GM23338 (cell line): ENCODE measurements at regions not wholly inside any gene's neighbourhood (a gene's known extent, or its start where the extent isn't known, plus 50 kb on each side); places are given as distances from the start of the nearest gene placed in this dataset.

ENCODE experiments used
- ATAC-seq: fragments of 200-7000 bp; cut with Tn5 transposase; 3 replicates; pipeline ENCODE4 v1.9.1; 2020
- DNase-seq: peaks from one replicate; pipeline ENCODE4 v3.0.0-alpha.2; 2015; ENCODE audit warnings: low spot score
- H2AFZ ChIP-seq: fragments of 200-600 bp; sonication (generic); 2 replicates; pipeline ENCODE4 v1.8.0; 2016; ENCODE audit warnings: antibody characterized with exemption, mild to moderate bottlenecking, moderate library complexity
- H3F3A ChIP-seq: fragments of 200-600 bp; sonication (generic); replicated peaks from 2 replicates; pipeline ENCODE4 v1.8.0; 2017; ENCODE audit warnings: antibody characterized with exemption, mixed run types, low read depth
- H3K27ac ChIP-seq: fragments of 200-600 bp; sonication (generic); 2 replicates; pipeline ENCODE4 v1.6.1; 2016; ENCODE audit warnings: low read depth
- H3K27me3 ChIP-seq: fragments of 200-600 bp; sonication (generic); 2 replicates; pipeline ENCODE4 v1.8.0; 2016; ENCODE audit warnings: mild to moderate bottlenecking, mixed run types, moderate library complexity; ENCODE audit not compliant: insufficient read depth
- H3K36me3 ChIP-seq: fragments of 200-600 bp; sonication (generic); 2 replicates; pipeline ENCODE4 v1.8.0; 2016; ENCODE audit warnings: mild to moderate bottlenecking; ENCODE audit not compliant: insufficient read depth
- H3K4me1 ChIP-seq: fragments of 200-600 bp; sonication (generic); 2 replicates; pipeline ENCODE4 v1.8.0; 2016; ENCODE audit warnings: mild to moderate bottlenecking, moderate library complexity; ENCODE audit not compliant: insufficient read depth
- H3K4me2 ChIP-seq: fragments of 200-600 bp; sonication (generic); 2 replicates; pipeline ENCODE4 v1.7.1; 2017; ENCODE audit warnings: mixed run types
- H3K4me3 ChIP-seq: fragments of 200-600 bp; sonication (generic); 2 replicates; pipeline ENCODE4 v1.6.1; 2016; ENCODE audit warnings: mixed run types
- H3K79me2 ChIP-seq: fragments of 200-600 bp; sonication (generic); replicated peaks from 2 replicates; pipeline ENCODE4 v1.8.0; 2017; ENCODE audit warnings: mild to moderate bottlenecking; ENCODE audit not compliant: insufficient read depth
- H3K9me2 ChIP-seq: fragments of 200-600 bp; sonication (generic); 2 replicates; pipeline ENCODE4 v1.8.0; 2017; ENCODE audit not compliant: insufficient read depth
- H4K20me1 ChIP-seq: fragments of 200-600 bp; sonication (generic); replicated peaks from 2 replicates; pipeline ENCODE4 v1.8.0; 2017; ENCODE audit warnings: mild to moderate bottlenecking; ENCODE audit not compliant: insufficient read depth
- H3K27ac Mint-ChIP-seq: 2 replicates; pipeline ENCODE4 v1.8.0; 2020; ENCODE audit warnings: inconsistent platforms, mild to moderate bottlenecking, moderate library complexity, mixed read lengths
- H3K27me3 Mint-ChIP-seq: 3 replicates; pipeline ENCODE4 v1.8.0; 2022; ENCODE audit warnings: low read depth, mild to moderate bottlenecking, moderate library complexity, mixed read lengths, inconsistent platforms; ENCODE audit not compliant: insufficient read depth, poor library complexity
- H3K36me3 Mint-ChIP-seq: 3 replicates; pipeline ENCODE4 v1.8.0; 2021; ENCODE audit warnings: low read depth, mild to moderate bottlenecking, inconsistent platforms, moderate library complexity, mixed read lengths
- H3K4me1 Mint-ChIP-seq: 3 replicates; pipeline ENCODE4 v1.8.0; 2020; ENCODE audit warnings: mild to moderate bottlenecking, inconsistent platforms, mixed read lengths
- H3K4me3 Mint-ChIP-seq: 3 replicates; pipeline ENCODE4 v1.8.0; 2021; ENCODE audit warnings: moderate library complexity, mild to moderate bottlenecking, inconsistent platforms, mixed read lengths
- H3K9me3 Mint-ChIP-seq: 3 replicates; pipeline ENCODE4 v1.8.0; 2020; ENCODE audit warnings: moderate library complexity, mild to moderate bottlenecking, inconsistent platforms, mixed read lengths
- ETS1 ChIP-seq: IDR thresholded peaks from 2 replicates; pipeline ENCODE4 v1.6.1; 2016; ENCODE audit warnings: antibody characterized with exemption
- JUNB ChIP-seq: IDR thresholded peaks from one replicate; pipeline ENCODE4 v1.6.1; 2016; ENCODE audit warnings: antibody characterized with exemption; ENCODE audit not compliant: unreplicated experiment
- POLR2AphosphoS5 ChIP-seq: IDR thresholded peaks from 2 replicates; pipeline ENCODE4 v1.6.1; 2016; ENCODE audit warnings: antibody characterized with exemption, low read depth
- ZNF114 ChIP-seq: fragments of 250-450 bp; sonication (Bioruptor Pico); IDR thresholded peaks from 2 replicates; pipeline ENCODE4 v1.5.0; 2020; ENCODE audit warnings: mild to moderate bottlenecking, moderate library complexity
- ZNF462 ChIP-seq: fragments of 250-450 bp; sonication (Bioruptor Pico); IDR thresholded peaks from 2 replicates; pipeline ENCODE4 v1.5.0; 2020; ENCODE audit warnings: mild to moderate bottlenecking, moderate library complexity
- TF ChIP-seq, protein P1 (sequence below): IDR thresholded peaks from one replicate; pipeline ENCODE4 v1.6.1; 2018; ENCODE audit warnings: antibody characterized with exemption; ENCODE audit not compliant: unreplicated experiment

DNA sequence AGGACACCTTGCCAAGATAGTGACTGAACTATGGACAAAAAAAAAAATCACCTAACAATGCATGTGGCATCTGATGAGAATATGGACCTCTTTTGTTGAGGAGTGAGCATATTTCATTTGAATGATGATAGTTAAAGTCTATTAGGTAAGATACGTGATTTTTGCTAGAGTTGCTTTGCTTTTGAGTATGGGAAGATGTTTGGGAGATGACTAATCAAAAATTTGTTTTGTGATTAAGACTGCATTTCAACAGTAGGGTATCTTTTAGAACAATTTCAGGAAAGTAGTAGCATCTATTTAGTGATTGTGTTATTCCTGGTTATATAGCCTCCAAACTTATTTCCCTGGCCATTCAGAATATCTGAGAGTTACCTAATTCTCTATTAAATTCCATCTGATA lies 878.6 kb upstream of the CITED2 start:
- H3F3A ChIP-seq, result no peaks in the 10 kb centered on the region

More for the DNA sequence above, 878.6 kb upstream of the CITED2 start:
- no peaks in the 10 kb centered on the region for H3K36me3 ChIP-seq
- no peak overlapping the region for H2AFZ ChIP-seq
- no peak overlapping the region for H3K27ac Mint-ChIP-seq
- no peak overlapping the region for H3K4me3 Mint-ChIP-seq
- no peak for DNase-seq
- no peaks in the 10 kb centered on the region for H4K20me1 ChIP-seq
- TF ChIP-seq, protein P1, sequence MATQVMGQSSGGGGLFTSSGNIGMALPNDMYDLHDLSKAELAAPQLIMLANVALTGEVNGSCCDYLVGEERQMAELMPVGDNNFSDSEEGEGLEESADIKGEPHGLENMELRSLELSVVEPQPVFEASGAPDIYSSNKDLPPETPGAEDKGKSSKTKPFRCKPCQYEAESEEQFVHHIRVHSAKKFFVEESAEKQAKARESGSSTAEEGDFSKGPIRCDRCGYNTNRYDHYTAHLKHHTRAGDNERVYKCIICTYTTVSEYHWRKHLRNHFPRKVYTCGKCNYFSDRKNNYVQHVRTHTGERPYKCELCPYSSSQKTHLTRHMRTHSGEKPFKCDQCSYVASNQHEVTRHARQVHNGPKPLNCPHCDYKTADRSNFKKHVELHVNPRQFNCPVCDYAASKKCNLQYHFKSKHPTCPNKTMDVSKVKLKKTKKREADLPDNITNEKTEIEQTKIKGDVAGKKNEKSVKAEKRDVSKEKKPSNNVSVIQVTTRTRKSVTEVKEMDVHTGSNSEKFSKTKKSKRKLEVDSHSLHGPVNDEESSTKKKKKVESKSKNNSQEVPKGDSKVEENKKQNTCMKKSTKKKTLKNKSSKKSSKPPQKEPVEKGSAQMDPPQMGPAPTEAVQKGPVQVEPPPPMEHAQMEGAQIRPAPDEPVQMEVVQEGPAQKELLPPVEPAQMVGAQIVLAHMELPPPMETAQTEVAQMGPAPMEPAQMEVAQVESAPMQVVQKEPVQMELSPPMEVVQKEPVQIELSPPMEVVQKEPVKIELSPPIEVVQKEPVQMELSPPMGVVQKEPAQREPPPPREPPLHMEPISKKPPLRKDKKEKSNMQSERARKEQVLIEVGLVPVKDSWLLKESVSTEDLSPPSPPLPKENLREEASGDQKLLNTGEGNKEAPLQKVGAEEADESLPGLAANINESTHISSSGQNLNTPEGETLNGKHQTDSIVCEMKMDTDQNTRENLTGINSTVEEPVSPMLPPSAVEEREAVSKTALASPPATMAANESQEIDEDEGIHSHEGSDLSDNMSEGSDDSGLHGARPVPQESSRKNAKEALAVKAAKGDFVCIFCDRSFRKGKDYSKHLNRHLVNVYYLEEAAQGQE, result no peak
- TF ChIP-seq JUNB, result no peak
- TF ChIP-seq POLR2AphosphoS5, result no peak
- no peak for TF ChIP-seq ZNF462
- TF ChIP-seq ETS1, result no peak
- no peak for TF ChIP-seq ZNF114 (CRISPR knock-in tag)
- H3K27me3 Mint-ChIP-seq, result no peaks in the 10 kb centered on the region
- H3K36me3 Mint-ChIP-seq, result peaks cover 3% of the 10 kb centered on the region; the same call in 1 of the 3 replicates
- H3K79me2 ChIP-seq, result no peaks in the 10 kb centered on the region
- no peak overlapping the region for H3K4me2 ChIP-seq
- H3K27ac ChIP-seq, result no peak overlapping the region
- H3K9me2 ChIP-seq, result peaks cover 8% of the 10 kb centered on the region; the same call in 1 of the 2 replicates
- H3K27me3 ChIP-seq, result no peaks in the 10 kb centered on the region
- 0 out of 2 replicates have a peak, but pooled peaks cover 13% of the 10 kb centered on the region for H3K4me1 ChIP-seq
- no peak overlapping the region for H3K4me3 ChIP-seq
- H3K9me3 Mint-ChIP-seq, result no peaks in the 10 kb centered on the region
- no peak for ATAC-seq
- H3K4me1 Mint-ChIP-seq, result peaks cover 7% of the 10 kb centered on the region
